Progenitor cell of endocrine pancreas (in vitro differentiated cells): ENCODE measurements at regions not wholly inside any gene's neighbourhood (a gene's known extent, or its start where the extent isn't known, plus 50 kb on each side); places are given as distances from the start of the nearest gene placed in this dataset.

Experiments used
- DNase-seq: peaks from one replicate; pipeline ENCODE4 v3.0.0; 2021; ENCODE audit warnings: low spot score; ENCODE audit not compliant: unreplicated experiment
- H3K27ac Mint-ChIP-seq: 2 replicates; pipeline ENCODE4 v1.8.0; 2021; ENCODE audit warnings: mild to moderate bottlenecking, moderate library complexity, mixed read lengths
- H3K27me3 Mint-ChIP-seq: 2 replicates; pipeline ENCODE4 v1.8.0; 2021; ENCODE audit warnings: mixed read lengths
- H3K36me3 Mint-ChIP-seq: 2 replicates; pipeline ENCODE4 v1.8.0; 2022; ENCODE audit warnings: mixed read lengths; ENCODE audit not compliant: insufficient read depth
- H3K4me1 Mint-ChIP-seq: 2 replicates; pipeline ENCODE4 v1.8.0; 2021; ENCODE audit warnings: low read depth, mixed read lengths
- H3K4me3 Mint-ChIP-seq: 2 replicates; pipeline ENCODE4 v1.8.0; 2021; ENCODE audit warnings: low read depth, mild to moderate bottlenecking, moderate library complexity, mixed read lengths
- H3K9me3 Mint-ChIP-seq: 2 replicates; pipeline ENCODE4 v1.8.0; 2021; ENCODE audit warnings: low read depth, mixed read lengths
- TF ChIP-seq, protein P1 (sequence below): fragments of 200-600 bp; sonication (generic); IDR thresholded peaks from one replicate; pipeline ENCODE4 v1.5.0; 2021; ENCODE audit warnings: antibody characterized with exemption, mild to moderate bottlenecking; ENCODE audit not compliant: unreplicated experiment

DNA sequence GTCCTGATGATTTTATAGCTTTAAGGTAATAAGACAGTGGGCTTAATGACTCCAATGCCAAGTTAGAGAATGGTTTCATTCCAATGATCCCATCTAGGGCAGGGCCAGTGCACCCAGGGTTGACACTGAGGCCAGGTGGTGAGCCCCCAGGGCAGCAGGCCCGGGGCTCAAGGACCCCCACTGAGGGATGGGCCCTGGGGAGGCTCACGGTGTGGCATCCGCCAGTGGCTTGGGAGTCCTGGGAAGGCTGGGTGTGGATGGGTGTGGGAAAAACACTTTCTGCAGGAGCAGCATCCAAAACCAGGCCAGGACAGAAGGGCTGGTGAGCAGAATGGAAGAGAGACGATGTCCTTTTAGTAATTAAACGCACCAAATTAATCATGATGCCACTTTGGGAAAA lies 626.3 kb downstream of the TBC1D22A start:
- Mint-ChIP-seq H3K36me3 (no peaks in the 10 kb centered on the region), H3K4me1 (no peaks in the 10 kb centered on the region), H3K27me3 (no peaks in the 10 kb centered on the region), H3K4me3 (no peak overlapping the region), H3K27ac (no peak overlapping the region), H3K9me3 (peaks cover 26% of the 10 kb centered on the region)
- DNase-seq, result no peak
- TF ChIP-seq, protein P1, sequence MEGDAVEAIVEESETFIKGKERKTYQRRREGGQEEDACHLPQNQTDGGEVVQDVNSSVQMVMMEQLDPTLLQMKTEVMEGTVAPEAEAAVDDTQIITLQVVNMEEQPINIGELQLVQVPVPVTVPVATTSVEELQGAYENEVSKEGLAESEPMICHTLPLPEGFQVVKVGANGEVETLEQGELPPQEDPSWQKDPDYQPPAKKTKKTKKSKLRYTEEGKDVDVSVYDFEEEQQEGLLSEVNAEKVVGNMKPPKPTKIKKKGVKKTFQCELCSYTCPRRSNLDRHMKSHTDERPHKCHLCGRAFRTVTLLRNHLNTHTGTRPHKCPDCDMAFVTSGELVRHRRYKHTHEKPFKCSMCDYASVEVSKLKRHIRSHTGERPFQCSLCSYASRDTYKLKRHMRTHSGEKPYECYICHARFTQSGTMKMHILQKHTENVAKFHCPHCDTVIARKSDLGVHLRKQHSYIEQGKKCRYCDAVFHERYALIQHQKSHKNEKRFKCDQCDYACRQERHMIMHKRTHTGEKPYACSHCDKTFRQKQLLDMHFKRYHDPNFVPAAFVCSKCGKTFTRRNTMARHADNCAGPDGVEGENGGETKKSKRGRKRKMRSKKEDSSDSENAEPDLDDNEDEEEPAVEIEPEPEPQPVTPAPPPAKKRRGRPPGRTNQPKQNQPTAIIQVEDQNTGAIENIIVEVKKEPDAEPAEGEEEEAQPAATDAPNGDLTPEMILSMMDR, result no peak

GRCh38 chr22:47388331-47388730 lies 625.9 kb downstream of the TBC1D22A start:
- no peaks in the 10 kb centered on the region for H3K4me1 Mint-ChIP-seq
- TF ChIP-seq, protein P1, result no peak
- H3K27ac Mint-ChIP-seq, result no peak overlapping the region
- peaks cover 31% of the 10 kb centered on the region for H3K9me3 Mint-ChIP-seq
- H3K36me3 Mint-ChIP-seq, result peaks cover under 1% of the 10 kb centered on the region
- DNase-seq, result no peak
- no peak overlapping the region for H3K4me3 Mint-ChIP-seq
- no peaks in the 10 kb centered on the region for H3K27me3 Mint-ChIP-seq

DNA sequence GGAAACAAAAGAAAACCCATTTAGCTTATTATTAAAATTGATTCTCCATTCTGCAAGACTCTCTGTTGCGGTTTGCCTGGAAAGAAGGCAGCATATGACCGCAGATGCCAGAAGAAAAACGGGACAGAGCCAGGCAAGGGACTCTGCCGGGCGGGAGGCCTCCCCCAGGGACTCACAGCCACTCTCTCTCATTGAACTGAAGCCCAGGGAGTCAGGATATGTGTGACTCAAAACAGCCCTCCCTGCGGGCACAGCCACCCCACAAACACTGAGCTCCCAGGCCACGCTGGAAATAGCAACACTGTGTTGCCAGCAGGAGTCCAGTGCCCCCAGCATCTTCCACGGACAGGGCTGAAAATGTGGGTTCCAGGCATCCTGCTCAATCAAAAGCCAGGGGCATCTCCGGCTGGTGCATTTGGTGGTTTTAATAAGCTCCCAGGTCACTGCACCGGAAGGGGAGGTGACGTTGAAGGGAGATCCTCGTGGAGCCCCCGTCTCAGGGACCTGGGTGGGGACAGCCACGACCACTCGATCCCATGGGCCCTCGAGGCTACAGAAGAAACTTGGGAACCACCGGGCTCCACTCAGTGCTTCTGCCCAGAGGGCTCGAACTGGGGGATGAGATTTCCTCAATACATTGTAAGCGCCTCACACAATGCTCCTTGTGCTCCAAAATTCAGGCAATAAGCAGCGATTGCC lies 624.5 kb downstream of the TBC1D22A start:
- H3K4me3 Mint-ChIP-seq, result no peak overlapping the region
- no peak for DNase-seq
- no peaks in the 10 kb centered on the region for H3K27me3 Mint-ChIP-seq

GRCh38 chr22:47384977-47385376 lies 622.5 kb downstream of the TBC1D22A start:
- H3K4me3 Mint-ChIP-seq, result no peak overlapping the region
- H3K27ac Mint-ChIP-seq, result no peak overlapping the region
- DNase-seq, result no peak
- TF ChIP-seq, protein P1, result no peak
- H3K27me3 Mint-ChIP-seq, result no peaks in the 10 kb centered on the region
- peaks cover 5% of the 10 kb centered on the region for H3K36me3 Mint-ChIP-seq
- peaks cover 51% of the 10 kb centered on the region for H3K9me3 Mint-ChIP-seq
- H3K4me1 Mint-ChIP-seq, result no peaks in the 10 kb centered on the region

More for the DNA sequence above, 624.5 kb downstream of the TBC1D22A start:
- Mint-ChIP-seq H3K4me1 (no peaks in the 10 kb centered on the region), H3K36me3 (peaks cover 2% of the 10 kb centered on the region), H3K9me3 (peaks cover 42% of the 10 kb centered on the region), H3K27ac (no peak overlapping the region)
- TF ChIP-seq, protein P1, result no peak

- no peak for DNase-seq
- Mint-ChIP-seq H3K27me3 (no peaks in the 10 kb centered on the region), H3K27ac (no peak overlapping the region), H3K36me3 (peaks cover 10% of the 10 kb centered on the region), H3K9me3 (peaks cover 65% of the 10 kb centered on the region), H3K4me3 (no peak overlapping the region), H3K4me1 (no peaks in the 10 kb centered on the region)
- TF ChIP-seq, protein P1, result no peak
Measured at GRCh38 chr22:47382164-47382890, 619.9 kb downstream of the TBC1D22A start.
